CD4-positive, alpha-beta T cell treated with Interleukin-6 for 4 hours (primary cell): ENCODE measurements at regions not wholly inside any gene's neighbourhood (a gene's known extent, or its start where the extent isn't known, plus 50 kb on each side); places are given as distances from the start of the nearest gene placed in this dataset.
"Not testable (repeated sequence)": the region's sequence is repeated elsewhere in the genome, so short reads cannot be mapped to it uniquely, and the experiment has no call there.

ENCODE experiments used
- DNase-seq: peaks from one replicate; pipeline ENCODE4 v3.0.0-alpha.2; 2020; ENCODE audit warnings: mixed read lengths

GRCh38 chr4:63222466-63222865 is 1186.8 kb downstream of the TECRL start:
- no peak for DNase-seq

GRCh38 chr4:63221477-63221876 is 1187.8 kb downstream of the TECRL start:
- no peak for DNase-seq

GRCh38 chr4:63218856-63219255 is 1190.4 kb downstream of the TECRL start:
- DNase-seq = no peak

- DNase-seq = no peak
Observed at GRCh38 chr4:63214076-63214475, 1195.2 kb downstream of the TECRL start.

- no peak for DNase-seq
Observed at GRCh38 chr4:63211776-63212479, 1197.3 kb downstream of the TECRL start.

- DNase-seq = no peak
Observed at GRCh38 chr4:63211375-63211774, 1197.9 kb downstream of the TECRL start.

- not testable (repeated sequence) for DNase-seq
Observed at GRCh38 chr4:63193029-63193428, 1216.2 kb downstream of the TECRL start.

GRCh38 chr4:63171341-63171740 is 1237.9 kb downstream of the TECRL start:
- DNase-seq = no peak

GRCh38 chr4:63170923-63171322 is 1238.3 kb downstream of the TECRL start:
- DNase-seq = no peak

GRCh38 chr4:63169836-63170235 is 1239.4 kb downstream of the TECRL start:
- DNase-seq = no peak

GRCh38 chr4:63155561-63155960 is 1253.7 kb downstream of the TECRL start:
- no peak for DNase-seq

- no peak for DNase-seq
Observed at GRCh38 chr4:63123441-63123840, 1285.8 kb downstream of the TECRL start.

- no peak for DNase-seq
Observed at GRCh38 chr4:63122955-63123354, 1286.3 kb downstream of the TECRL start.

- no peak for DNase-seq
Observed at GRCh38 chr4:63106600-63106999, 1302.7 kb downstream of the TECRL start.

GRCh38 chr4:63105839-63106238 is 1303.4 kb downstream of the TECRL start:
- DNase-seq = no peak

- DNase-seq = no peak
Observed at GRCh38 chr4:63090641-63091040, 1318.6 kb downstream of the TECRL start.

- no peak for DNase-seq
Observed at GRCh38 chr4:63085091-63085490, 1324.2 kb downstream of the TECRL start.

GRCh38 chr4:63080934-63081333 is 1328.3 kb downstream of the TECRL start:
- DNase-seq = no peak

GRCh38 chr4:63063760-63064159 is 1345.5 kb downstream of the TECRL start:
- no peak for DNase-seq

GRCh38 chr4:63062891-63063290 is 1346.4 kb downstream of the TECRL start:
- not testable (repeated sequence) for DNase-seq

GRCh38 chr4:63049726-63050125 is 1359.5 kb downstream of the TECRL start:
- DNase-seq = no peak

- no peak for DNase-seq
Observed at GRCh38 chr4:63049278-63049677, 1360.0 kb downstream of the TECRL start.

- no peak for DNase-seq
Observed at GRCh38 chr4:63036159-63036866, 1372.9 kb downstream of the TECRL start.

GRCh38 chr4:63029380-63029779 is 1379.9 kb downstream of the TECRL start:
- no peak for DNase-seq

- DNase-seq = no peak
Observed at GRCh38 chr4:63020661-63021060, 1388.6 kb downstream of the TECRL start.
